ENCODE measurements at regions not wholly inside any gene's neighbourhood (a gene's known extent, or its start where the extent isn't known, plus 50 kb on each side); places are given as distances from the start of the nearest gene placed in this dataset.

- TF ChIP-seq ZNF384 (IDR thresholded peaks at IDR 0.05) (no peak), HDGF (IDR thresholded peaks at IDR 0.05; ENCODE audit: borderline replicate concordance) (no peak), FOXM1 (IDR thresholded peaks at IDR 0.05; ENCODE audit: borderline replicate concordance) (no peak), SP1 (IDR thresholded peaks at IDR 0.05) (no peak), NFRKB (IDR thresholded peaks at IDR 0.05) (no peak), SUZ12 (IDR thresholded peaks at IDR 0.05) (no peak), L3MBTL2 (conservative IDR thresholded peaks at IDR 0.05) (no peak), PKNOX1 (IDR thresholded peaks at IDR 0.05) (no peak), FOXA1 (IDR thresholded peaks at IDR 0.05) (no peak), BHLHE40 (IDR thresholded peaks at IDR 0.05; ENCODE audit: borderline replicate concordance) (no peak)
These were observed 179.3 kb upstream of the FLRT2 start for GRCh38 chr14:85350667-85351066.
